Bronchial epithelial cell (primary cell): ENCODE measurements at regions not wholly inside any gene's neighbourhood (a gene's known extent, or its start where the extent isn't known, plus 50 kb on each side); places are given as distances from the start of the nearest gene placed in this dataset.

ENCODE experiments used
- DNase-seq: peaks from one replicate; pipeline ENCODE4 v3.0.0-alpha.2; 2010; ENCODE audit warnings: low read depth
- FAIRE-seq: peaks from 2 replicates; lab custom pipeline; 2011; peaks lifted over from hg19 to GRCh38; lab: Jason Lieb, UNC
- H3K27me3 ChIP-seq: 2 replicates; pipeline ENCODE4 v1.5.1; 2011; ENCODE audit warnings: low read length; ENCODE audit not compliant: control insufficient read depth, insufficient read depth
- H3K36me3 ChIP-seq: 2 replicates; pipeline ENCODE4 v1.5.1; 2011; ENCODE audit warnings: low read length; ENCODE audit not compliant: control insufficient read depth, insufficient read depth
- H3K4me3 ChIP-seq: 2 replicates; pipeline ENCODE4 v1.5.1; 2011; ENCODE audit warnings: mild to moderate bottlenecking, low read depth, low read length, control low read depth
- CTCF ChIP-seq: IDR thresholded peaks from 2 replicates; pipeline ENCODE4 v1.5.1; 2011; ENCODE audit warnings: mild to moderate bottlenecking, moderate library complexity, low read length, control low read depth, inconsistent platforms; ENCODE audit not compliant: insufficient read depth, severe bottlenecking

- TF ChIP-seq CTCF = no peak
- DNase-seq (no peak), FAIRE-seq (no peak)
- Histone ChIP-seq H3K4me3 (no peak overlapping the region), H3K36me3 (no peaks in the 10 kb centered on the region), H3K27me3 (no peaks in the 10 kb centered on the region)
Measured at GRCh38 chr2:116329280-116329679, 1485.2 kb upstream of the DDX18 start.

GRCh38 chr2:116340690-116341089 is 1473.8 kb upstream of the DDX18 start:
- FAIRE-seq (no peak), DNase-seq (no peak)
- no peak overlapping the region for H3K4me3 ChIP-seq
- TF ChIP-seq CTCF = no peak
- no peaks in the 10 kb centered on the region for H3K36me3 ChIP-seq
- H3K27me3 ChIP-seq = no peaks in the 10 kb centered on the region

- FAIRE-seq = no peak
- TF ChIP-seq CTCF = no peak
- no peak overlapping the region for H3K4me3 ChIP-seq
- H3K36me3 ChIP-seq = no peaks in the 10 kb centered on the region
- DNase-seq = no peak
- no peaks in the 10 kb centered on the region for H3K27me3 ChIP-seq
Measured at GRCh38 chr2:116366212-116366611, 1448.3 kb upstream of the DDX18 start.

GRCh38 chr2:116378786-116379185 is 1435.7 kb upstream of the DDX18 start:
- no peaks in the 10 kb centered on the region for H3K36me3 ChIP-seq
- no peaks in the 10 kb centered on the region for H3K27me3 ChIP-seq
- FAIRE-seq = no peak
- no peak for TF ChIP-seq CTCF
- H3K4me3 ChIP-seq = no peak overlapping the region
- DNase-seq = no peak

GRCh38 chr2:116411211-116411610 is 1403.3 kb upstream of the DDX18 start:
- Histone ChIP-seq H3K27me3 (no peaks in the 10 kb centered on the region), H3K36me3 (no peaks in the 10 kb centered on the region), H3K4me3 (no peak overlapping the region)
- no peak for TF ChIP-seq CTCF
- DNase-seq (no peak), FAIRE-seq (no peak)

GRCh38 chr2:116413659-116414058 is 1400.8 kb upstream of the DDX18 start:
- Histone ChIP-seq H3K4me3 (no peak overlapping the region), H3K27me3 (no peaks in the 10 kb centered on the region), H3K36me3 (no peaks in the 10 kb centered on the region)
- no peak for TF ChIP-seq CTCF
- FAIRE-seq (no peak), DNase-seq (no peak)
